SK-N-SH (cell line): ENCODE measurements at regions not wholly inside any gene's neighbourhood (a gene's known extent, or its start where the extent isn't known, plus 50 kb on each side); places are given as distances from the start of the nearest gene placed in this dataset.

Experiments
- CTCF ChIA-PET: fragments of 300-600, 350-600 bp; formaldehyde crosslinking; extraction: SDS; loops from one replicate; lab custom pipeline; 2021; lab: Yijun Ruan, JAX
- POLR2A ChIA-PET: fragments of 350-600 bp; sonication (Branson Sonifier 250); formaldehyde crosslinking; extraction: SDS; loops from one replicate; lab custom pipeline; 2020; ENCODE audit warnings: antibody characterized with exemption, inconsistent platforms; lab: Yijun Ruan, JAX
- DNase-seq: peaks from one replicate; pipeline ENCODE4 v3.0.0; 2012
- H2AFZ ChIP-seq: fragments of 200-600 bp; sonication (generic); 2 replicates; pipeline ENCODE4 v1.8.1; 2016; ENCODE audit warnings: antibody characterized with exemption, mild to moderate bottlenecking, low read depth
- H3F3A ChIP-seq: fragments of 200-600 bp; sonication (generic); replicated peaks from 2 replicates; pipeline ENCODE3; 2016; ENCODE audit warnings: antibody characterized with exemption, mild to moderate bottlenecking; ENCODE audit not compliant: insufficient read depth
- H3K27ac ChIP-seq, 2 experiments: fragments of 200-500 bp in 1 of 2; fragments of 200-600 bp in 1 of 2; sonication (Bioruptor generic) in 1 of 2; sonication (generic), shearing (Covaris generic) in 1 of 2; 2 replicates each; pipeline versions ENCODE4 v1.5.1 to v1.6.1; 2014 to 2016; ENCODE audit warnings: low read depth in 2 of 2, inconsistent platforms in 1 of 2, low read length in 1 of 2, mild to moderate bottlenecking in 1 of 2, mixed read lengths in 1 of 2
- H3K27me3 ChIP-seq: fragments of 200-600 bp; sonication (generic), shearing (Covaris generic); 2 replicates; pipeline ENCODE4 v1.6.1; 2016; ENCODE audit warnings: mixed run types; ENCODE audit not compliant: insufficient read depth
- H3K36me3 ChIP-seq, 2 experiments: fragments of 200-500 bp in 1 of 2; fragments of 200-600 bp in 1 of 2; sonication (Bioruptor generic) in 1 of 2; sonication (generic) in 1 of 2; replicated peaks in 1 of 2; 2 replicates each; pipeline versions ENCODE3 to v1.5.1; 2014 to 2016; ENCODE audit warnings: low read length in 1 of 2, mild to moderate bottlenecking in 1 of 2; ENCODE audit not compliant: insufficient read depth in 2 of 2, control insufficient read depth in 1 of 2
- H3K4me1 ChIP-seq, 2 experiments: fragments of 200-500 bp in 1 of 2; fragments of 200-600 bp in 1 of 2; sonication (Bioruptor generic) in 1 of 2; sonication (generic), shearing (Covaris generic) in 1 of 2; 2 replicates each; pipeline versions ENCODE4 v1.5.1 to v1.6.1; 2014 to 2016; ENCODE audit warnings: low read depth in 1 of 2, low read length in 1 of 2, mixed run types in 1 of 2; ENCODE audit not compliant: insufficient read depth in 2 of 2, control insufficient read depth in 1 of 2
- H3K4me2 ChIP-seq: fragments of 200-600 bp; sonication (generic), shearing (Covaris generic); 2 replicates; pipeline ENCODE4 v1.6.1; 2017; ENCODE audit warnings: mixed run types
- H3K4me3 ChIP-seq, 2 experiments: fragments of 200-500 bp in 1 of 2; fragments of 200-600 bp in 1 of 2; sonication (Bioruptor generic) in 1 of 2; sonication (generic), shearing (Covaris generic) in 1 of 2; 2 replicates each; pipeline versions ENCODE4 v1.5.1 to v1.8.1; 2014 to 2016; ENCODE audit warnings: low read depth in 2 of 2, inconsistent platforms in 1 of 2, low read length in 1 of 2, mild to moderate bottlenecking in 1 of 2, mixed read lengths in 1 of 2, moderate library complexity in 1 of 2
- H3K79me2 ChIP-seq: fragments of 200-600 bp; sonication (generic); 2 replicates; pipeline ENCODE4 v1.8.1; 2017; ENCODE audit warnings: mild to moderate bottlenecking; ENCODE audit not compliant: insufficient read depth
- H3K9ac ChIP-seq: fragments of 200-600 bp; sonication (generic); 2 replicates; pipeline ENCODE4 v1.6.1; 2017; ENCODE audit warnings: mixed run types
- H3K9me2 ChIP-seq: fragments of 200-600 bp; sonication (generic); 2 replicates; pipeline ENCODE4 v1.6.1; 2017; ENCODE audit warnings: mixed run types
- H3K9me3 ChIP-seq: fragments of 200-600 bp; sonication (generic); 2 replicates; pipeline ENCODE4 v1.6.1; 2017; ENCODE audit warnings: mixed run types, mild to moderate bottlenecking, moderate library complexity
- H4K20me1 ChIP-seq: fragments of 200-600 bp; sonication (generic); 2 replicates; pipeline ENCODE4 v1.6.1; 2017; ENCODE audit warnings: mild to moderate bottlenecking, mixed run types; ENCODE audit not compliant: insufficient read depth
- ELF1 ChIP-seq: IDR thresholded peaks from 2 replicates; pipeline ENCODE4 v1.4.0; 2012
- EP300 ChIP-seq, 2 experiments: IDR thresholded peaks; 2 replicates each; pipeline versions ENCODE4 v1.4.0 to v1.6.1; 2012; ENCODE audit warnings: borderline replicate concordance in 1 of 2, low read depth in 1 of 2, low read length in 1 of 2
- FOSL2 ChIP-seq: IDR thresholded peaks from 2 replicates; pipeline ENCODE4 v1.4.0; 2012; ENCODE audit warnings: low read depth, mild to moderate bottlenecking, moderate library complexity, borderline replicate concordance
- FOXJ3 ChIP-seq: sonication (generic); formaldehyde crosslinking; IDR thresholded peaks from 2 replicates; pipeline ENCODE4 v1.5.1; 2020; ENCODE audit warnings: mild to moderate bottlenecking, missing genetic modification reagents
- JUND ChIP-seq: IDR thresholded peaks from 2 replicates; pipeline ENCODE4 v1.4.0; 2012
- NFIC ChIP-seq: IDR thresholded peaks from 2 replicates; pipeline ENCODE4 v1.4.0; 2012; ENCODE audit warnings: borderline replicate concordance
- NRF1 ChIP-seq: IDR thresholded peaks from 2 replicates; pipeline ENCODE4 v1.6.1; 2012; ENCODE audit warnings: low read depth, mild to moderate bottlenecking, low read length
- POLR2AphosphoS5 ChIP-seq: IDR thresholded peaks from 2 replicates; pipeline ENCODE4 v1.6.1; 2012; ENCODE audit warnings: low read depth, low read length
- SIN3A ChIP-seq: IDR thresholded peaks from 2 replicates; pipeline ENCODE4 v1.6.1; 2012; ENCODE audit warnings: low read depth, mild to moderate bottlenecking, low read length, moderate library complexity, borderline replicate concordance
- TCF12 ChIP-seq: IDR thresholded peaks from 2 replicates; pipeline ENCODE4 v1.4.0; 2012
- TEAD4 ChIP-seq: IDR thresholded peaks from 2 replicates; pipeline ENCODE4 v1.4.0; 2012; ENCODE audit warnings: mild to moderate bottlenecking, borderline replicate concordance; ENCODE audit not compliant: insufficient read depth
- WGBS: methylation state at CpG from one replicate; pipeline ENCODE4 v1.1.6; 2017; ENCODE audit warnings: low lambda C conversion rate; 5-methylcytosine and 5-hydroxymethylcytosine counted together
- TF ChIP-seq, protein P1 (sequence below): IDR thresholded peaks from 2 replicates; pipeline ENCODE4 v1.4.0; 2012; ENCODE audit warnings: low read depth, borderline replicate concordance
- TF ChIP-seq, protein P2 (sequence below): IDR thresholded peaks from 2 replicates; pipeline ENCODE4 v1.4.0; 2012; ENCODE audit warnings: low read depth, borderline replicate concordance
- TF ChIP-seq, protein P3 (sequence below): fragments of 150-350 bp; IDR thresholded peaks from 2 replicates; pipeline ENCODE4 v1.6.1; 2017; ENCODE audit warnings: antibody characterized with exemption, low read length, low read depth, borderline replicate concordance
- TF ChIP-seq, protein P4 (sequence below): IDR thresholded peaks from 2 replicates; pipeline ENCODE4 v1.6.1; 2012; ENCODE audit warnings: mild to moderate bottlenecking, low read depth, low read length, moderate library complexity
- TF ChIP-seq, protein P5 (sequence below): fragments of 150-350 bp; IDR thresholded peaks from 2 replicates; pipeline ENCODE4 v1.6.1; 2016; ENCODE audit warnings: mild to moderate bottlenecking, low read depth, low read length

DNA sequence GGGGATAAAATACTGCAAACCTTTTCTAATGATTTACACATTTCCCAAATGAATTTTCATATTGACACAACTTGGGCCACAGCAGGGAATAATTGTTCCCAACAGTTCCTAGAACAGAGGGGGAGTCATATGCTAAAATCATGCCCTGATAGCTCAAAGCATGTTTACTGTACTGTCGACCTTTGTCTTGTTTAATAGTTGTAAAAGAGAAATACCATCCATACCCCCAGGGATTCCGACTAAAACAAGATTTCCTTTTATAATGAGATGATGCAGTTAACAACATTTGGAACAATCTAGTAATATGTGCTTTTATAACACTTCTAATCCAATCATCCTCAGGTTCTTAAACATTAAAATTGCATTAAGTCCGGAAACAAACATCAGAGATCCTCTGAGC, 759.7 kb downstream of the OLFM4 start:
- no peak for DNase-seq
- POLR2A ChIA-PET, result no interaction called here
- WGBS, result 0% methylated on average over 3 of the region's 3 CpGs

More for the DNA sequence above, 759.7 kb downstream of the OLFM4 start:
- Histone ChIP-seq H3K79me2 (no peaks in the 10 kb centered on the region), H3K27me3 (no peaks in the 10 kb centered on the region), H3K4me2 (no peak overlapping the region), H3K27ac (no peak overlapping the region), H3F3A (no peaks in the 10 kb centered on the region), H3K4me3 (no peak overlapping the region)
- CTCF ChIA-PET, result no interaction called here
- TF ChIP-seq TEAD4 (no peak), SIN3A (no peak), TCF12 (no peak), NFIC (no peak), JUND (no peak), ELF1 (no peak), EP300 (IDR thresholded peaks at IDR 0.05; ENCODE audit: borderline replicate concordance in 1 of 2, low read depth in 1 of 2, low read length in 1 of 2) (no peak), NRF1 (no peak), POLR2AphosphoS5 (no peak), FOSL2 (no peak), FOXJ3 (CRISPR knock-in tag) (no peak)
- TF ChIP-seq, protein P1, sequence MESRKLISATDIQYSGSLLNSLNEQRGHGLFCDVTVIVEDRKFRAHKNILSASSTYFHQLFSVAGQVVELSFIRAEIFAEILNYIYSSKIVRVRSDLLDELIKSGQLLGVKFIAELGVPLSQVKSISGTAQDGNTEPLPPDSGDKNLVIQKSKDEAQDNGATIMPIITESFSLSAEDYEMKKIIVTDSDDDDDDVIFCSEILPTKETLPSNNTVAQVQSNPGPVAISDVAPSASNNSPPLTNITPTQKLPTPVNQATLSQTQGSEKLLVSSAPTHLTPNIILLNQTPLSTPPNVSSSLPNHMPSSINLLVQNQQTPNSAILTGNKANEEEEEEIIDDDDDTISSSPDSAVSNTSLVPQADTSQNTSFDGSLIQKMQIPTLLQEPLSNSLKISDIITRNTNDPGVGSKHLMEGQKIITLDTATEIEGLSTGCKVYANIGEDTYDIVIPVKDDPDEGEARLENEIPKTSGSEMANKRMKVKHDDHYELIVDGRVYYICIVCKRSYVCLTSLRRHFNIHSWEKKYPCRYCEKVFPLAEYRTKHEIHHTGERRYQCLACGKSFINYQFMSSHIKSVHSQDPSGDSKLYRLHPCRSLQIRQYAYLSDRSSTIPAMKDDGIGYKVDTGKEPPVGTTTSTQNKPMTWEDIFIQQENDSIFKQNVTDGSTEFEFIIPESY, result no peak
- TF ChIP-seq, protein P2, sequence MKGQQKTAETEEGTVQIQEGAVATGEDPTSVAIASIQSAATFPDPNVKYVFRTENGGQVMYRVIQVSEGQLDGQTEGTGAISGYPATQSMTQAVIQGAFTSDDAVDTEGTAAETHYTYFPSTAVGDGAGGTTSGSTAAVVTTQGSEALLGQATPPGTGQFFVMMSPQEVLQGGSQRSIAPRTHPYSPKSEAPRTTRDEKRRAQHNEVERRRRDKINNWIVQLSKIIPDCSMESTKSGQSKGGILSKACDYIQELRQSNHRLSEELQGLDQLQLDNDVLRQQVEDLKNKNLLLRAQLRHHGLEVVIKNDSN, result no peak
- TF ChIP-seq, protein P3, sequence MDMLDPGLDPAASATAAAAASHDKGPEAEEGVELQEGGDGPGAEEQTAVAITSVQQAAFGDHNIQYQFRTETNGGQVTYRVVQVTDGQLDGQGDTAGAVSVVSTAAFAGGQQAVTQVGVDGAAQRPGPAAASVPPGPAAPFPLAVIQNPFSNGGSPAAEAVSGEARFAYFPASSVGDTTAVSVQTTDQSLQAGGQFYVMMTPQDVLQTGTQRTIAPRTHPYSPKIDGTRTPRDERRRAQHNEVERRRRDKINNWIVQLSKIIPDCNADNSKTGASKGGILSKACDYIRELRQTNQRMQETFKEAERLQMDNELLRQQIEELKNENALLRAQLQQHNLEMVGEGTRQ, result no peak
- TF ChIP-seq, protein P4, sequence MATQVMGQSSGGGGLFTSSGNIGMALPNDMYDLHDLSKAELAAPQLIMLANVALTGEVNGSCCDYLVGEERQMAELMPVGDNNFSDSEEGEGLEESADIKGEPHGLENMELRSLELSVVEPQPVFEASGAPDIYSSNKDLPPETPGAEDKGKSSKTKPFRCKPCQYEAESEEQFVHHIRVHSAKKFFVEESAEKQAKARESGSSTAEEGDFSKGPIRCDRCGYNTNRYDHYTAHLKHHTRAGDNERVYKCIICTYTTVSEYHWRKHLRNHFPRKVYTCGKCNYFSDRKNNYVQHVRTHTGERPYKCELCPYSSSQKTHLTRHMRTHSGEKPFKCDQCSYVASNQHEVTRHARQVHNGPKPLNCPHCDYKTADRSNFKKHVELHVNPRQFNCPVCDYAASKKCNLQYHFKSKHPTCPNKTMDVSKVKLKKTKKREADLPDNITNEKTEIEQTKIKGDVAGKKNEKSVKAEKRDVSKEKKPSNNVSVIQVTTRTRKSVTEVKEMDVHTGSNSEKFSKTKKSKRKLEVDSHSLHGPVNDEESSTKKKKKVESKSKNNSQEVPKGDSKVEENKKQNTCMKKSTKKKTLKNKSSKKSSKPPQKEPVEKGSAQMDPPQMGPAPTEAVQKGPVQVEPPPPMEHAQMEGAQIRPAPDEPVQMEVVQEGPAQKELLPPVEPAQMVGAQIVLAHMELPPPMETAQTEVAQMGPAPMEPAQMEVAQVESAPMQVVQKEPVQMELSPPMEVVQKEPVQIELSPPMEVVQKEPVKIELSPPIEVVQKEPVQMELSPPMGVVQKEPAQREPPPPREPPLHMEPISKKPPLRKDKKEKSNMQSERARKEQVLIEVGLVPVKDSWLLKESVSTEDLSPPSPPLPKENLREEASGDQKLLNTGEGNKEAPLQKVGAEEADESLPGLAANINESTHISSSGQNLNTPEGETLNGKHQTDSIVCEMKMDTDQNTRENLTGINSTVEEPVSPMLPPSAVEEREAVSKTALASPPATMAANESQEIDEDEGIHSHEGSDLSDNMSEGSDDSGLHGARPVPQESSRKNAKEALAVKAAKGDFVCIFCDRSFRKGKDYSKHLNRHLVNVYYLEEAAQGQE, result no peak
- TF ChIP-seq, protein P5, sequence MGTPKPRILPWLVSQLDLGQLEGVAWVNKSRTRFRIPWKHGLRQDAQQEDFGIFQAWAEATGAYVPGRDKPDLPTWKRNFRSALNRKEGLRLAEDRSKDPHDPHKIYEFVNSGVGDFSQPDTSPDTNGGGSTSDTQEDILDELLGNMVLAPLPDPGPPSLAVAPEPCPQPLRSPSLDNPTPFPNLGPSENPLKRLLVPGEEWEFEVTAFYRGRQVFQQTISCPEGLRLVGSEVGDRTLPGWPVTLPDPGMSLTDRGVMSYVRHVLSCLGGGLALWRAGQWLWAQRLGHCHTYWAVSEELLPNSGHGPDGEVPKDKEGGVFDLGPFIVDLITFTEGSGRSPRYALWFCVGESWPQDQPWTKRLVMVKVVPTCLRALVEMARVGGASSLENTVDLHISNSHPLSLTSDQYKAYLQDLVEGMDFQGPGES, result no peak
- TF ChIP-seq, all 33 proteins: peak for 0
- Histone ChIP-seq H3K9me3 (no peaks in the 10 kb centered on the region), H3K4me1 (no peaks in the 10 kb centered on the region), H3K36me3 (no peaks in the 10 kb centered on the region), H3K9ac (no peak overlapping the region), H2AFZ (no peak overlapping the region), H4K20me1 (no peaks in the 10 kb centered on the region), H3K9me2 (no peaks in the 10 kb centered on the region)
